ENCODE measurements at regions not wholly inside any gene's neighbourhood (a gene's known extent, or its start where the extent isn't known, plus 50 kb on each side); places are given as distances from the start of the nearest gene placed in this dataset.

DNA sequence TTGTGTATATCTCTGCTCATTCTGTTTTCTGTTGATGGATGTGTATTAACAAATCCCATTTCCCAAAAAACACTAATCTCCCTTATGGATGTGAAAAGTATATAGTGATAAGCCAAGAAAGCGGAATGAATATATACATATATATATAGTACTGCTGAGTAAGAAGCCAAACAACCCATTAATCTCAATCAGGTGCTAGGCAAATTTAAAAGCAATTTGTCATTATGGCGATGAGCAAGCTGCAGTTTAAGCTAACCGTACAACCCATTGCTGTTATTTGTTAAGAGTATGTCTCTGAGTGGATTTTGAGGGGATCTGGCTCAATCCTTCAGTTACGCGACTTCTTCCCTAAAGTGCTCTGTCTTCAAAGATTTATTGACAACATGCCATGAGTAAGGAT lies 640.4 kb upstream of the ARRDC3 start:
- Histone ChIP-seq H2BK5ac (ENCODE audit: low read depth, low read length, poor library complexity, severe bottlenecking) (no peak overlapping the region), H3K79me1 (replicated peaks; ENCODE audit: low read length, poor library complexity, severe bottlenecking) (no peaks in the 10 kb centered on the region), H3K27me3 (ENCODE audit: control insufficient read depth in 1 of 2, insufficient read depth in 1 of 2, low read length in 2 of 2) (no peaks in the 10 kb centered on the region), H3K4me2 (ENCODE audit: low read length, poor library complexity, severe bottlenecking) (no peak overlapping the region), H3K18ac (ENCODE audit: low read depth in 1 of 2, low read length in 2 of 2) (no peak overlapping the region), H2AFZ (ENCODE audit: low read depth, low read length) (no peak overlapping the region), H3K4ac (ENCODE audit: low read depth in 1 of 2, low read length in 2 of 2) (no peak overlapping the region), H3K4me3 (ENCODE audit: insufficient read depth in 1 of 2, low read depth in 1 of 2, low read length in 2 of 2) (no peak overlapping the region), H3K4me1 (ENCODE audit: control insufficient read depth, insufficient read depth, low read depth, low read length) (no peaks in the 10 kb centered on the region), H3K14ac (ENCODE audit: low read length in 2 of 2) (no peak overlapping the region), H3K27ac (ENCODE audit: low read length, poor library complexity, severe bottlenecking) (no peak overlapping the region), H3K36me3 (ENCODE audit: control insufficient read depth in 1 of 2, insufficient read depth in 2 of 2, low read depth in 1 of 2, low read length in 2 of 2) (no peaks in the 10 kb centered on the region), H4K8ac (ENCODE audit: low read length) (no peak overlapping the region), H3K9me3 (ENCODE audit: control insufficient read depth, low read length) (no peaks in the 10 kb centered on the region), H2AK5ac (ENCODE audit: low read length, severe bottlenecking) (no peak overlapping the region), H3K9ac (ENCODE audit: low read length) (no peak overlapping the region), H4K91ac (ENCODE audit: low read length) (no peak overlapping the region), H2BK120ac (ENCODE audit: low read depth, low read length) (no peak overlapping the region), H2BK12ac (ENCODE audit: low read length in 2 of 2) (no peak overlapping the region), H3K23ac (ENCODE audit: low read length in 2 of 2) (no peak overlapping the region), H2BK15ac (ENCODE audit: low read depth, poor library complexity, severe bottlenecking) (no peak overlapping the region)
- WGBS, result 74% methylated on average over 4 of the region's 5 CpGs
- no peak for DNase-seq

DNA sequence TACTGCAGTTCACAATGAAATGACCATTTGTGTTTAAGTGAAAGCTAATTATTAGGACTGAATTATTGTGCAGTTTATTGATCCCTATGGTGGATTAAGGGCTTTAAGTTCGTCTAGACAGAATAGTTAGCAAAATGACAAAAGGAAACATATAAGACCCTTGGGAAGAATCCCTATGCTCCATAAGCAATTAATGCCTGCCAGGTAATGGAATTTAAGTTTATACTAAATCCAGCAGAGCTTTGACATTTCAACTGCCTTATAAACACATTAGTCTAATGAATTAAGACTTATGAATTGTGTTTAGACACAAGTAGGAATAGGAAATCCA lies 640.0 kb upstream of the ARRDC3 start:
- H3K9ac ChIP-seq (ENCODE audit: low read length), result no peak overlapping the region
- H2AK5ac ChIP-seq (ENCODE audit: low read length, severe bottlenecking), result no peak overlapping the region
- H2BK5ac ChIP-seq (ENCODE audit: low read depth, low read length, poor library complexity, severe bottlenecking), result no peak overlapping the region
- no peak overlapping the region for H3K23ac ChIP-seq (ENCODE audit: low read length in 2 of 2)
- H3K36me3 ChIP-seq (ENCODE audit: control insufficient read depth in 1 of 2, insufficient read depth in 2 of 2, low read depth in 1 of 2, low read length in 2 of 2), result no peaks in the 10 kb centered on the region
- H3K4ac ChIP-seq (ENCODE audit: low read depth in 1 of 2, low read length in 2 of 2), result no peak overlapping the region
- H4K91ac ChIP-seq (ENCODE audit: low read length), result no peak overlapping the region
- no peak overlapping the region for H3K4me2 ChIP-seq (ENCODE audit: low read length, poor library complexity, severe bottlenecking)
- H2BK120ac ChIP-seq (ENCODE audit: low read depth, low read length), result no peak overlapping the region
- no peak overlapping the region for H2AFZ ChIP-seq (ENCODE audit: low read depth, low read length)
- H3K14ac ChIP-seq (ENCODE audit: low read length in 2 of 2), result no peak overlapping the region
- no peak overlapping the region for H3K4me3 ChIP-seq (ENCODE audit: insufficient read depth in 1 of 2, low read depth in 1 of 2, low read length in 2 of 2)
- H3K27me3 ChIP-seq (ENCODE audit: control insufficient read depth in 1 of 2, insufficient read depth in 1 of 2, low read length in 2 of 2), result no peaks in the 10 kb centered on the region
- no peaks in the 10 kb centered on the region for H3K9me3 ChIP-seq (ENCODE audit: control insufficient read depth, low read length)
- no peak overlapping the region for H4K8ac ChIP-seq (ENCODE audit: low read length)
- no peaks in the 10 kb centered on the region for H3K79me1 ChIP-seq (replicated peaks; ENCODE audit: low read length, poor library complexity, severe bottlenecking)
- no peak for DNase-seq
- H3K27ac ChIP-seq (ENCODE audit: low read length, poor library complexity, severe bottlenecking), result no peak overlapping the region
- H2BK15ac ChIP-seq (ENCODE audit: low read depth, poor library complexity, severe bottlenecking), result no peak overlapping the region
- 100% methylated on average over 1 of the region's 1 CpG for WGBS
- H3K4me1 ChIP-seq (ENCODE audit: control insufficient read depth, insufficient read depth, low read depth, low read length), result no peaks in the 10 kb centered on the region
- H2BK12ac ChIP-seq (ENCODE audit: low read length in 2 of 2), result no peak overlapping the region
- H3K18ac ChIP-seq (ENCODE audit: low read depth in 1 of 2, low read length in 2 of 2), result no peak overlapping the region

DNA sequence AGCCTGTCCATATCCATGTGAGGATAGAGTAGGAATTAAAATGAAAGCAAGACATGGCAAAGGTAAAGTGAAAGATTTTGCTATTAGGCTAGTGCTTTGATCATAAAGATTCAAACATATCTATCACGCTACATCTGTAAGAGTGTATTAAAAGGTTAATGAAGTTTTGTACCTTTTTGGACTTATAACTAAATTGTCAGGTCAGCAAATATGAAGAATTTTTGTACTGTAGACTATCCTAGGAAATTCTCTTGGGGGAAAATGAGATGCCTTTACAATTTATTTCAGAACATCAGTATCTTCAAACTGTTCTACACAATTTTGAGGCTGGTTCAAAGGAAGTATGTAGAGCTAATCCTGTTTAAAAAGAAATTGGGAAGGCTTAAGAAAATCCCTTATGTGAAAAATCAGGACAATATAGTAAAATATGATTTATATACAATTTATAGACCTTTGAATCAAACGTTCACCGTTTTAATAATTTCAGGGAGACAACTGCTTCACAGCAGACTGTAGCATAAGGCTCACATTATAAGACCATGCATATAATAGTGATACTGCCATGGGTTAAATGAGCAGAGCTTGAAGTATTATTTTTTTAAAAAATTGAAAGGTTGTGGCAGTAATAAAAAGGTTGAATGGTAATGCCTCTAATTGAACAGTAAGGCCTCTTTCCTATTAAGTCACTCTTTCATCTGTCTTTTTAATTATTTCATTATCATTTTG lies 639.5 kb upstream of the ARRDC3 start:
- Histone ChIP-seq H4K91ac (ENCODE audit: low read length) (no peak overlapping the region), H3K27ac (ENCODE audit: low read length, poor library complexity, severe bottlenecking) (no peak overlapping the region), H3K4me2 (ENCODE audit: low read length, poor library complexity, severe bottlenecking) (no peak overlapping the region), H3K79me1 (replicated peaks; ENCODE audit: low read length, poor library complexity, severe bottlenecking) (no peaks in the 10 kb centered on the region), H2BK5ac (ENCODE audit: low read depth, low read length, poor library complexity, severe bottlenecking) (no peak overlapping the region), H3K4me1 (ENCODE audit: control insufficient read depth, insufficient read depth, low read depth, low read length) (no peaks in the 10 kb centered on the region), H3K4ac (ENCODE audit: low read depth in 1 of 2, low read length in 2 of 2) (no peak overlapping the region), H2BK12ac (ENCODE audit: low read length in 2 of 2) (no peak overlapping the region), H3K27me3 (ENCODE audit: control insufficient read depth in 1 of 2, insufficient read depth in 1 of 2, low read length in 2 of 2) (no peaks in the 10 kb centered on the region), H3K18ac (ENCODE audit: low read depth in 1 of 2, low read length in 2 of 2) (no peak overlapping the region), H3K14ac (ENCODE audit: low read length in 2 of 2) (no peak overlapping the region), H2AK5ac (ENCODE audit: low read length, severe bottlenecking) (no peak overlapping the region), H2BK15ac (ENCODE audit: low read depth, poor library complexity, severe bottlenecking) (no peak overlapping the region), H3K4me3 (ENCODE audit: insufficient read depth in 1 of 2, low read depth in 1 of 2, low read length in 2 of 2) (no peak overlapping the region), H4K8ac (ENCODE audit: low read length) (no peak overlapping the region), H3K9ac (ENCODE audit: low read length) (no peak overlapping the region), H2BK120ac (ENCODE audit: low read depth, low read length) (no peak overlapping the region), H2AFZ (ENCODE audit: low read depth, low read length) (no peak overlapping the region), H3K36me3 (ENCODE audit: control insufficient read depth in 1 of 2, insufficient read depth in 2 of 2, low read depth in 1 of 2, low read length in 2 of 2) (no peaks in the 10 kb centered on the region), H3K9me3 (ENCODE audit: control insufficient read depth, low read length) (no peaks in the 10 kb centered on the region), H3K23ac (ENCODE audit: low read length in 2 of 2) (no peak overlapping the region)
- WGBS, result no CpG with 5 or more reads among the region's 3 CpGs
- no peak for DNase-seq

DNA sequence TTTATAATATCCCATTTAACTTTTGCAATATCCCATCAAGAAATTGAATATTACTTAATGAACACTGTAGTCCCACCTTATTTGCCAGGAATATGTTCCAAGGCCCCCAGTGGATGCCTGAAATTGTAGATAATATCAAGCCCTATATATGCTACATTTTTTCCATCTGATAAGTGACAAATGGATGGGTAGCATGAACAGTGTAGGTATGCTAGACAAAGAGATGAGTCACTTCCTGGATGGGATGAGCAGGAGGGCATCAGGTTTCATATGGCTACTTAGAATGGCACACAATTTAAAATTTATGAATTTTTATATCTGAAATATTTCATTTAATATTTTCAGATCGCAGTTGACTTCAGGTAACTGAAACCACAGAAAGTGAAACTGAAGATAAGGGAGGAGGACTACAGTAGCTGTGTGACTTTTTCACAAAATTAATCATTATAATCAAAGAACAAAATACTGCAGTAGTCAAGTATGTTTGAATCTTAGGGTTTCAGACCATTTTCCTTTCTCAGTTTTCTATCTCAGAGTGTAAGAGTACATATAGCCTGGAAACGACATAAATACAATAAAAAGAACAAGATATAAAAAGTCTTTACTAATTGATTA lies 636.4 kb upstream of the ARRDC3 start:
- Histone ChIP-seq H3K4ac (ENCODE audit: low read depth in 1 of 2, low read length in 2 of 2) (no peak overlapping the region), H3K14ac (ENCODE audit: low read length in 2 of 2) (no peak overlapping the region), H2BK12ac (ENCODE audit: low read length in 2 of 2) (no peak overlapping the region), H3K9me3 (ENCODE audit: control insufficient read depth, low read length) (no peaks in the 10 kb centered on the region), H3K4me3 (ENCODE audit: insufficient read depth in 1 of 2, low read depth in 1 of 2, low read length in 2 of 2) (no peak overlapping the region), H3K27ac (ENCODE audit: low read length, poor library complexity, severe bottlenecking) (no peak overlapping the region), H3K23ac (ENCODE audit: low read length in 2 of 2) (no peak overlapping the region), H3K18ac (ENCODE audit: low read depth in 1 of 2, low read length in 2 of 2) (no peak overlapping the region), H3K4me1 (ENCODE audit: control insufficient read depth, insufficient read depth, low read depth, low read length) (no peaks in the 10 kb centered on the region), H3K79me1 (replicated peaks; ENCODE audit: low read length, poor library complexity, severe bottlenecking) (no peaks in the 10 kb centered on the region), H3K27me3 (ENCODE audit: control insufficient read depth in 1 of 2, insufficient read depth in 1 of 2, low read length in 2 of 2) (no peaks in the 10 kb centered on the region), H4K8ac (ENCODE audit: low read length) (no peak overlapping the region), H3K9ac (ENCODE audit: low read length) (no peak overlapping the region), H2AFZ (ENCODE audit: low read depth, low read length) (no peak overlapping the region), H2BK15ac (ENCODE audit: low read depth, poor library complexity, severe bottlenecking) (no peak overlapping the region), H2BK5ac (ENCODE audit: low read depth, low read length, poor library complexity, severe bottlenecking) (no peak overlapping the region), H4K91ac (ENCODE audit: low read length) (no peak overlapping the region), H2BK120ac (ENCODE audit: low read depth, low read length) (no peak overlapping the region), H2AK5ac (ENCODE audit: low read length, severe bottlenecking) (no peak overlapping the region), H3K36me3 (ENCODE audit: control insufficient read depth in 1 of 2, insufficient read depth in 2 of 2, low read depth in 1 of 2, low read length in 2 of 2) (no peaks in the 10 kb centered on the region), H3K4me2 (ENCODE audit: low read length, poor library complexity, severe bottlenecking) (no peak overlapping the region)
- no peak for DNase-seq
- WGBS, result no CpG with 5 or more reads among the region's 2 CpGs
